MCF 10A (cell line): ENCODE measurements at regions not wholly inside any gene's neighbourhood (a gene's known extent, or its start where the extent isn't known, plus 50 kb on each side); places are given as distances from the start of the nearest gene placed in this dataset.

Experiments
- BruUV-seq: library from RNA; stranded (reverse); fragments of 400-500 nt; replicated peaks from 2 replicates; lab custom pipeline; 2021; lab: Mats Ljungman, UMichigan
- CTCF ChIA-PET: fragments of 300-600 bp; sonication (Branson Sonifier 250); formaldehyde crosslinking; extraction: SDS; loops from one replicate; lab custom pipeline; 2021; ENCODE audit warnings: antibody characterized with exemption, inconsistent platforms; lab: Yijun Ruan, JAX
- POLR2A ChIA-PET: fragments of 300-600, 350-650 bp; sonication (Branson Sonifier 250); formaldehyde crosslinking; extraction: SDS; loops from one replicate; lab custom pipeline; 2020; ENCODE audit warnings: antibody characterized with exemption, inconsistent platforms; lab: Yijun Ruan, JAX
- DNase-seq: peaks from one replicate; pipeline ENCODE4 v3.0.0-alpha.2; 2018; ENCODE audit not compliant: unreplicated experiment
- H3K27ac Mint-ChIP-seq: one replicate; pipeline ENCODE4 v1.8.0; 2022; ENCODE audit warnings: mild to moderate bottlenecking, low read depth, mixed read lengths; ENCODE audit not compliant: unreplicated experiment
- H3K27me3 Mint-ChIP-seq: one replicate; pipeline ENCODE4 v1.8.0; 2022; ENCODE audit warnings: mixed read lengths; ENCODE audit not compliant: insufficient read depth, unreplicated experiment
- H3K36me3 Mint-ChIP-seq: one replicate; pipeline ENCODE4 v1.8.0; 2022; ENCODE audit warnings: mild to moderate bottlenecking, moderate library complexity, mixed read lengths; ENCODE audit not compliant: insufficient read depth, unreplicated experiment
- H3K4me1 Mint-ChIP-seq: one replicate; pipeline ENCODE4 v1.8.0; 2022; ENCODE audit warnings: mixed read lengths; ENCODE audit not compliant: insufficient read depth, unreplicated experiment
- H3K4me3 Mint-ChIP-seq: one replicate; pipeline ENCODE4 v1.8.0; 2022; ENCODE audit warnings: mild to moderate bottlenecking, moderate library complexity, mixed read lengths; ENCODE audit not compliant: unreplicated experiment
- H3K9me3 Mint-ChIP-seq: one replicate; pipeline ENCODE4 v1.8.0; 2022; ENCODE audit warnings: mixed read lengths; ENCODE audit not compliant: unreplicated experiment
- intact Hi-C: fragments of 100-400 bp; cut with micrococcal nuclease; formaldehyde crosslinking; loops from 2 replicates; pipeline ENCODE4 v1.14.1; 2022
- TF ChIP-seq, protein P1 (sequence below): fragments of 200-600 bp; IDR thresholded peaks from one replicate; pipeline ENCODE4 v1.8.0; 2022; ENCODE audit warnings: antibody characterized with exemption, mild to moderate bottlenecking; ENCODE audit not compliant: unreplicated experiment

DNA sequence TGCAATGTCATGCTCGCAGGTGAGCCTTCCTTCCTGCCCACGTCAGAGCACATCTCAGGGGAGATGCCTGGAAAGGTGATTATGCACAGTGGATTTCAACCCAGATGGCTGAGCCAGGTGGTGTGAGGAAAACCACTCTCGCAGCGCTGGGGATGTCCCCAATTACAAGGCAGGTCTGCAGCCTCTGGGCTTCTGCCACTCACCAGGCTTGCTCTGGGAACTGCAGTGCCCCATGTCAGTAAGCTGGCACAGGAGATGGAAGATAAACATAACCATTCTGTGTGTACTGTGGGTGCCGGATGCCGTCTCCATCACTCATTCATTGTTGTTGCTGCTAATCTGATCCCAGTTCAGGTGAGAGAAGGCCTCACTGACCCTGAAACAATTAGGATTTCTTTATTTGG is 222.9 kb upstream of the PITRM1 start:
- no peak for DNase-seq
- Mint-ChIP-seq H3K4me1 (no peaks in the 10 kb centered on the region), H3K27ac (no peak overlapping the region), H3K27me3 (peaks cover 15% of the 10 kb centered on the region), H3K9me3 (no peaks in the 10 kb centered on the region), H3K4me3 (no peak overlapping the region), H3K36me3 (peaks cover 6% of the 10 kb centered on the region)
- TF ChIP-seq, protein P1, sequence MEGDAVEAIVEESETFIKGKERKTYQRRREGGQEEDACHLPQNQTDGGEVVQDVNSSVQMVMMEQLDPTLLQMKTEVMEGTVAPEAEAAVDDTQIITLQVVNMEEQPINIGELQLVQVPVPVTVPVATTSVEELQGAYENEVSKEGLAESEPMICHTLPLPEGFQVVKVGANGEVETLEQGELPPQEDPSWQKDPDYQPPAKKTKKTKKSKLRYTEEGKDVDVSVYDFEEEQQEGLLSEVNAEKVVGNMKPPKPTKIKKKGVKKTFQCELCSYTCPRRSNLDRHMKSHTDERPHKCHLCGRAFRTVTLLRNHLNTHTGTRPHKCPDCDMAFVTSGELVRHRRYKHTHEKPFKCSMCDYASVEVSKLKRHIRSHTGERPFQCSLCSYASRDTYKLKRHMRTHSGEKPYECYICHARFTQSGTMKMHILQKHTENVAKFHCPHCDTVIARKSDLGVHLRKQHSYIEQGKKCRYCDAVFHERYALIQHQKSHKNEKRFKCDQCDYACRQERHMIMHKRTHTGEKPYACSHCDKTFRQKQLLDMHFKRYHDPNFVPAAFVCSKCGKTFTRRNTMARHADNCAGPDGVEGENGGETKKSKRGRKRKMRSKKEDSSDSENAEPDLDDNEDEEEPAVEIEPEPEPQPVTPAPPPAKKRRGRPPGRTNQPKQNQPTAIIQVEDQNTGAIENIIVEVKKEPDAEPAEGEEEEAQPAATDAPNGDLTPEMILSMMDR: no peak
- POLR2A ChIA-PET: no interaction called here
- no TSS peak for BruUV-seq
- CTCF ChIA-PET: interaction anchor here (0.7 kb wide), 1 partner anchor 461 kb away, joined by 3 read pairs; no protein-coding TSS in a partner anchor
- intact Hi-C loops: no loop called here

DNA sequence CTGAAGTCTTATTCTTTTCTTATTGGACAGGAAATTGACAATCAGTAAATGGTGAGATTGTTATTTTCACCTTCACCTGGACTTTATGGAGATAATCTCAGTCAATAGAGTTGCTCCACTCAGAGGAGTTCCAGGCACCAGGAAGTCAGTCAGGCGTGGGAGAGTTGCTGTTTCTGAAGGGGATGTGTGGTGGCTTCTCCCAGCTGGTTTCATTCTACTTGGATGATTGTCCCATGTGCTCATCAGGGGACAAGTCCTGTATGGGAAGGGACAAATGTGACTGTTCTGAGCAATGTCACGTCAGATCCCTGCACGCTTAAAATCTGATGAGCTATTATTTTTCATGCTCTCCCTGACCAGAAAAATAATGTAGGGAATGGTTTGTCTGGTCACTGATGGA is 222.5 kb upstream of the PITRM1 start:
- no TSS peak for BruUV-seq
- H3K9me3 Mint-ChIP-seq: no peaks in the 10 kb centered on the region
- H3K4me1 Mint-ChIP-seq: no peaks in the 10 kb centered on the region
- no peak overlapping the region for H3K27ac Mint-ChIP-seq
- POLR2A ChIA-PET: no interaction called here
- intact Hi-C loops: no loop called here
- CTCF ChIA-PET: interaction anchor here (0.7 kb wide), 1 partner anchor 462 kb away, joined by 3 read pairs; no protein-coding TSS in a partner anchor
- DNase-seq: no peak
- peaks cover 6% of the 10 kb centered on the region for H3K36me3 Mint-ChIP-seq
- TF ChIP-seq, protein P1: no peak
- H3K27me3 Mint-ChIP-seq: peaks cover 15% of the 10 kb centered on the region
- no peak overlapping the region for H3K4me3 Mint-ChIP-seq

DNA sequence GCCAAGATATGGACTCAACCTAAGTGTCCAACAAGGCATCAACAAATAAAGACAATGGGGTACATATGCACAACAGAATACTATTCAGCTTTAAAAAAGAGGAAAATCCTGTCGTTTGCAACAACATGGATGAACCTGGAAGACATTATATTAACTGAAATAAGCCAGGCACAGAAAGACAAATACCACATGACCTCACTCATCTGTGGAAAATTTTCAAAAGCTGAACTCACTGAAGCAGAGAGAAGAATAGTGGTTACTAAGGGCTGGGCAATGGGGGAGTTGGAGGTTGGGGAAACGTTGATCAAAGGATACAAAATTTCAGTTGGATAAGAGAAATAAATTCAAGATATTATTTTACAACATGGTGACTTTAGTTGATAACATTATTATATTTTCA is 221.4 kb upstream of the PITRM1 start:
- no peak for DNase-seq
- peaks cover 6% of the 10 kb centered on the region for H3K36me3 Mint-ChIP-seq
- H3K9me3 Mint-ChIP-seq: no peaks in the 10 kb centered on the region
- intact Hi-C loops: no loop called here
- TF ChIP-seq, protein P1: no peak
- no peak overlapping the region for H3K27ac Mint-ChIP-seq
- BruUV-seq: no TSS peak
- H3K4me3 Mint-ChIP-seq: no peak overlapping the region
- H3K27me3 Mint-ChIP-seq: peaks cover 15% of the 10 kb centered on the region
- CTCF ChIA-PET: interaction anchor here (0.8 kb wide), 1 partner anchor 153 kb away, joined by 3 read pairs; no protein-coding TSS in a partner anchor
- H3K4me1 Mint-ChIP-seq: no peaks in the 10 kb centered on the region
- POLR2A ChIA-PET: no interaction called here

DNA sequence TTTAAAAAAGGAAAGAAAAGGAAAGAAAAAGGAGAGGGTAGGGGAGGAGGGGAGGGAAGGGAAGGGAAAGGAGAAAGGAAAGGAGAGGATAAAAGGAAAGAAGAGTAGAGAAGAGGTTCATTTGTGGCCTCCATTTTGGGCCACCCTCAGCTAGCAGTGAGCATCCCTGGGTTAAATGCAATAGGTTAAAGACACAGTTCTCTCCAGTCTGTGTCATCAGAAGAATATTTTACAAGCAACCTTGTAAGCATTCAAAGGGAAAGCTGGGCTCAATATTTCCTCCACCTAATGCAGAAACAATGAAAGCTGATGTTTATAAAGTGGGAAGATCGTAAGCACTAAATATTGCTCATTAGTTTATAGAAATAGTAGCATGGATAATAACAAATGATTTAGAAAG is 219.1 kb upstream of the PITRM1 start:
- Mint-ChIP-seq H3K9me3 (no peaks in the 10 kb centered on the region), H3K4me1 (no peaks in the 10 kb centered on the region), H3K27ac (no peak overlapping the region), H3K4me3 (no peak overlapping the region), H3K27me3 (no peaks in the 10 kb centered on the region), H3K36me3 (peaks cover 6% of the 10 kb centered on the region)
- intact Hi-C loops: no loop called here
- CTCF ChIA-PET: interaction anchor here (0.5 to 1.1 kb wide), 2 partner anchors 8 to 126 kb away, joined by 3 to 4 read pairs; no protein-coding TSS in a partner anchor
- no peak for DNase-seq
- BruUV-seq: no TSS peak
- TF ChIP-seq, protein P1: no peak
- POLR2A ChIA-PET: interaction anchor here (1.3 kb wide), 1 partner anchor 29 kb away, joined by 4 read pairs; no protein-coding TSS in a partner anchor
